ENCODE measurements at regions not wholly inside any gene's neighbourhood (a gene's known extent, or its start where the extent isn't known, plus 50 kb on each side); places are given as distances from the start of the nearest gene placed in this dataset.

- no peak for TF ChIP-seq CTCF (IDR thresholded peaks at IDR 0.05)
- TF ChIP-seq POLR2A (IDR thresholded peaks at IDR 0.05), result no peak
Measured at GRCh38 chr13:104140552-104140951, 1074.3 kb upstream of the SLC10A2 start.
